Breast epithelium (tissue), 3 donors: ENCODE measurements at regions not wholly inside any gene's neighbourhood (a gene's known extent, or its start where the extent isn't known, plus 50 kb on each side); places are given as distances from the start of the nearest gene placed in this dataset.

Experiments used
- POLR2A ChIP-seq: fragments of 450-650 bp; IDR thresholded peaks from one replicate; pipeline ENCODE4 v1.6.1; 2016; ENCODE audit warnings: antibody characterized with exemption, mild to moderate bottlenecking, moderate library complexity
- TF ChIP-seq, protein P1 (sequence below), 3 donors: fragments of 450-650 bp; IDR thresholded peaks; one replicate each; pipeline ENCODE4 v1.5.1; 2016 to 2017; ENCODE audit warnings: antibody characterized with exemption in 3 of 3, mild to moderate bottlenecking in 3 of 3, moderate library complexity in 3 of 3

DNA sequence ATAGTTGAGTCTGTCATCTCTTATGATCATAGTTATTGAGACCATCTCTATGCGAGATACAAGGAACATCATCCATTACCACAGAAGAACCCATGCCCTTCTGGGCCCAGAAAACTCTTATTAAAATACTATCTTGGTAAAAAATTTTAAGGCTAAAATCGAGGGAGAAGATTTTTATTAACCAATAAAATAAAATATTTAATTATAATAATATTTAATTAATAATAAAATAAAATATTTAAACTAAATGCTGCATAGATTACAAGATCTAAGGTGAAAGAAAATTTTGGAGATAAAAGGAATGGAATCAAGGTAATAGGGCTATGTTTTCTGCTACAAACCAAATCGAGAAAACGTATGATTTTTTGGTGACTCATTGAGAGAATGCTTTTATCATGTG lies 540.2 kb downstream of the KCNH5 start:
- TF ChIP-seq, protein P1, sequence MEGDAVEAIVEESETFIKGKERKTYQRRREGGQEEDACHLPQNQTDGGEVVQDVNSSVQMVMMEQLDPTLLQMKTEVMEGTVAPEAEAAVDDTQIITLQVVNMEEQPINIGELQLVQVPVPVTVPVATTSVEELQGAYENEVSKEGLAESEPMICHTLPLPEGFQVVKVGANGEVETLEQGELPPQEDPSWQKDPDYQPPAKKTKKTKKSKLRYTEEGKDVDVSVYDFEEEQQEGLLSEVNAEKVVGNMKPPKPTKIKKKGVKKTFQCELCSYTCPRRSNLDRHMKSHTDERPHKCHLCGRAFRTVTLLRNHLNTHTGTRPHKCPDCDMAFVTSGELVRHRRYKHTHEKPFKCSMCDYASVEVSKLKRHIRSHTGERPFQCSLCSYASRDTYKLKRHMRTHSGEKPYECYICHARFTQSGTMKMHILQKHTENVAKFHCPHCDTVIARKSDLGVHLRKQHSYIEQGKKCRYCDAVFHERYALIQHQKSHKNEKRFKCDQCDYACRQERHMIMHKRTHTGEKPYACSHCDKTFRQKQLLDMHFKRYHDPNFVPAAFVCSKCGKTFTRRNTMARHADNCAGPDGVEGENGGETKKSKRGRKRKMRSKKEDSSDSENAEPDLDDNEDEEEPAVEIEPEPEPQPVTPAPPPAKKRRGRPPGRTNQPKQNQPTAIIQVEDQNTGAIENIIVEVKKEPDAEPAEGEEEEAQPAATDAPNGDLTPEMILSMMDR (IDR thresholded peaks at IDR 0.05): no peak
- no peak for TF ChIP-seq POLR2A
